ENCODE measurements at regions not wholly inside any gene's neighbourhood (a gene's known extent, or its start where the extent isn't known, plus 50 kb on each side); places are given as distances from the start of the nearest gene placed in this dataset.

DNA sequence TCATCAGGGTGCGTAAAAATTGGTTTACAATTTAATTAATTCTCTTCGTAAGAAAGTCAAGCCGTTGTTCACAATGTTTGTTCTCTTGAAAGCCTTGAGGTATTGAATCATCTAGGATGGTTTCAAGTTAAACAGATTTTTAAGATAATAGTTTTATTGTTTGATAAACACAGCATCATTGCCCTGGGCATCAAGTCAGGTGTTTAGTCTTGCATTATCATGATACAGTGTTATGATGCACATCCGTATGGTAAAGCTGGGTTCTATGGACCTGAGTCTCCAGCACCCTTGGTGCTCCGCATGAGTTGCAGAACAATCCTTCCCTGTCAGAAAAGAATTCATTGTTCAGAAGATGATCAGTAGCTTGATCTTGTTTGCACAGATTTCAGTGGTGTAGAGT, 359.5 kb downstream of the LMO4 start:
- Histone ChIP-seq H2AK5ac (ENCODE audit: low read depth, low read length) (no peak overlapping the region), H3K4me3 (ENCODE audit: low read length in 2 of 2) (no peak overlapping the region), H2BK5ac (ENCODE audit: low read length) (no peak overlapping the region), H3K9ac (ENCODE audit: low read depth, low read length, poor library complexity) (no peak overlapping the region), H3K27ac (replicated peaks; ENCODE audit: low read length) (no peak overlapping the region), H2AFZ (ENCODE audit: low read length) (no peak overlapping the region), H4K8ac (ENCODE audit: low read depth, low read length) (no peak overlapping the region), H3K23ac (ENCODE audit: low read depth, low read length, poor library complexity) (no peak overlapping the region), H2BK15ac (ENCODE audit: low read length) (no peak overlapping the region), H3K4ac (ENCODE audit: low read length) (no peak overlapping the region), H3K36me3 (replicated peaks in 1 of 2; ENCODE audit: control insufficient read depth in 2 of 2, insufficient read depth in 2 of 2, low read length in 2 of 2) (no peaks in the 10 kb centered on the region), H3K4me1 (ENCODE audit: control insufficient read depth in 2 of 2, insufficient read depth in 1 of 2, low read depth in 1 of 2, low read length in 2 of 2) (peaks cover 4 to 11% of the 10 kb centered on the region in 2 donors), H3K9me3 (replicated peaks in 1 of 2; ENCODE audit: control insufficient read depth in 2 of 2, insufficient read depth in 1 of 2, low read depth in 1 of 2, low read length in 2 of 2) (no peaks in the 10 kb centered on the region), H3K14ac (ENCODE audit: low read length) (no peak overlapping the region), H2BK120ac (ENCODE audit: low read depth, low read length) (no peak overlapping the region), H3K18ac (ENCODE audit: low read length) (no peak overlapping the region), H2BK12ac (ENCODE audit: low read length) (no peak overlapping the region), H3K27me3 (ENCODE audit: control insufficient read depth in 3 of 3, insufficient read depth in 3 of 3, low read depth in 1 of 3, low read length in 3 of 3) (no peaks in the 10 kb centered on the region), H3K79me1 (ENCODE audit: low read depth, low read length) (no peaks in the 10 kb centered on the region), H4K91ac (ENCODE audit: low read depth, low read length, poor library complexity) (no peak overlapping the region), H3K4me2 (ENCODE audit: insufficient read depth, low read length, poor library complexity, severe bottlenecking) (no peak overlapping the region)
- DNase-seq (ENCODE audit: low spot score) = no peak
- no CpG with 5 or more reads among the region's 5 CpGs for WGBS, 2 donors (ENCODE audit: extremely low coverage in 2 of 2, insufficient read length in 2 of 2, insufficient replicate concordance in 1 of 2)

- H3K23ac ChIP-seq (ENCODE audit: low read depth, low read length, poor library complexity) = no peak overlapping the region
- no peak overlapping the region for H2BK120ac ChIP-seq (ENCODE audit: low read depth, low read length)
- H3K18ac ChIP-seq (ENCODE audit: low read length) = no peak overlapping the region
- no peak overlapping the region for H2AK5ac ChIP-seq (ENCODE audit: low read depth, low read length)
- no peak overlapping the region for H3K14ac ChIP-seq (ENCODE audit: low read length)
- H3K27me3 ChIP-seq (ENCODE audit: control insufficient read depth in 3 of 3, insufficient read depth in 3 of 3, low read depth in 1 of 3, low read length in 3 of 3) = no peaks in the 10 kb centered on the region
- no peak overlapping the region for H2BK5ac ChIP-seq (ENCODE audit: low read length)
- no peak overlapping the region for H4K91ac ChIP-seq (ENCODE audit: low read depth, low read length, poor library complexity)
- no peak overlapping the region for H2BK15ac ChIP-seq (ENCODE audit: low read length)
- H2BK12ac ChIP-seq (ENCODE audit: low read length) = no peak overlapping the region
- H3K36me3 ChIP-seq (replicated peaks in 1 of 2; ENCODE audit: control insufficient read depth in 2 of 2, insufficient read depth in 2 of 2, low read length in 2 of 2) = no peaks in the 10 kb centered on the region
- no peak overlapping the region for H2AFZ ChIP-seq (ENCODE audit: low read length)
- H3K27ac ChIP-seq (replicated peaks; ENCODE audit: low read length) = no peak overlapping the region
- H3K4me1 ChIP-seq (ENCODE audit: control insufficient read depth in 2 of 2, insufficient read depth in 1 of 2, low read depth in 1 of 2, low read length in 2 of 2) = peaks cover 4 to 8% of the 10 kb centered on the region in 2 donors
- H4K8ac ChIP-seq (ENCODE audit: low read depth, low read length) = no peak overlapping the region
- no peak for DNase-seq (ENCODE audit: low spot score)
- no peaks in the 10 kb centered on the region for H3K79me1 ChIP-seq (ENCODE audit: low read depth, low read length)
- no peak overlapping the region for H3K9ac ChIP-seq (ENCODE audit: low read depth, low read length, poor library complexity)
- H3K9me3 ChIP-seq (replicated peaks in 1 of 2; ENCODE audit: control insufficient read depth in 2 of 2, insufficient read depth in 1 of 2, low read depth in 1 of 2, low read length in 2 of 2) = no peaks in the 10 kb centered on the region
- no peak overlapping the region for H3K4me2 ChIP-seq (ENCODE audit: insufficient read depth, low read length, poor library complexity, severe bottlenecking)
- H3K4me3 ChIP-seq (ENCODE audit: low read length in 2 of 2) = no peak overlapping the region
- H3K4ac ChIP-seq (ENCODE audit: low read length) = no peak overlapping the region
Measured at GRCh38 chr1:87689487-87689886, 360.8 kb downstream of the LMO4 start.

- Histone ChIP-seq H3K9me3 (replicated peaks in 1 of 2; ENCODE audit: control insufficient read depth in 2 of 2, insufficient read depth in 1 of 2, low read depth in 1 of 2, low read length in 2 of 2) (no peaks in the 10 kb centered on the region), H2AK5ac (ENCODE audit: low read depth, low read length) (no peak overlapping the region), H3K4ac (ENCODE audit: low read length) (no peak overlapping the region), H2BK12ac (ENCODE audit: low read length) (no peak overlapping the region), H4K91ac (ENCODE audit: low read depth, low read length, poor library complexity) (no peak overlapping the region), H3K79me1 (ENCODE audit: low read depth, low read length) (no peaks in the 10 kb centered on the region), H2AFZ (ENCODE audit: low read length) (no peak overlapping the region), H3K23ac (ENCODE audit: low read depth, low read length, poor library complexity) (no peak overlapping the region), H3K18ac (ENCODE audit: low read length) (no peak overlapping the region), H3K27me3 (ENCODE audit: control insufficient read depth in 3 of 3, insufficient read depth in 3 of 3, low read depth in 1 of 3, low read length in 3 of 3) (no peaks in the 10 kb centered on the region), H3K4me1 (ENCODE audit: control insufficient read depth in 2 of 2, insufficient read depth in 1 of 2, low read depth in 1 of 2, low read length in 2 of 2) (no peaks in the 10 kb centered on the region), H3K4me2 (ENCODE audit: insufficient read depth, low read length, poor library complexity, severe bottlenecking) (no peak overlapping the region), H3K9ac (ENCODE audit: low read depth, low read length, poor library complexity) (no peak overlapping the region), H2BK5ac (ENCODE audit: low read length) (no peak overlapping the region), H3K14ac (ENCODE audit: low read length) (no peak overlapping the region), H2BK120ac (ENCODE audit: low read depth, low read length) (no peak overlapping the region), H2BK15ac (ENCODE audit: low read length) (no peak overlapping the region), H4K8ac (ENCODE audit: low read depth, low read length) (no peak overlapping the region), H3K4me3 (ENCODE audit: low read length in 2 of 2) (no peak overlapping the region), H3K27ac (replicated peaks; ENCODE audit: low read length) (no peak overlapping the region), H3K36me3 (replicated peaks in 1 of 2; ENCODE audit: control insufficient read depth in 2 of 2, insufficient read depth in 2 of 2, low read length in 2 of 2) (no peaks in the 10 kb centered on the region)
- DNase-seq (ENCODE audit: low spot score) = no peak
- no CpG with 5 or more reads among the region's 2 CpGs for WGBS, 2 donors (ENCODE audit: extremely low coverage in 2 of 2, insufficient read length in 2 of 2, insufficient replicate concordance in 1 of 2)
Measured at GRCh38 chr1:87696483-87696882, 367.8 kb downstream of the LMO4 start.

DNA sequence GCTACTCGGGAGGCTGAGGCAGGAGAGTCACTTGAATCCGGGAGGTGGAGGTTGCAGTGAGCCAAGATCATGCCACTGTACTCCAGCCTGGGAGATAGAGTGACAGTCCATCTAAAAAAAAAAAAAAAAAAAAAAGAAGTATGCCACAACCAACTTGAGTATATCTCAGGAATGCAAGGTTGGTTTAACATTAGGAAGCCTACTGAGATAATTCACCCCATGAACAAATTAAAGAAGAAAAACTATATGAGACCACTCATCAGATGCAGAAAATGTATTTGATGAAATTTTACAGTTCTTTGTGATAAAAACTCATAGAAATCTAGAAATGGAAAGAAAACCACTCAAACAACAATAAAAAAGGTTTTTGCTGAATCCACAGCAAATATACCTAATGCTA, 373.8 kb downstream of the LMO4 start:
- no peak for DNase-seq (ENCODE audit: low spot score)

More for the DNA sequence above, 373.8 kb downstream of the LMO4 start:
- no peak overlapping the region for H2BK12ac ChIP-seq (ENCODE audit: low read length)
- H3K27ac ChIP-seq (replicated peaks; ENCODE audit: low read length) = no peak overlapping the region
- no peak overlapping the region for H4K8ac ChIP-seq (ENCODE audit: low read depth, low read length)
- no peaks in the 10 kb centered on the region for H3K4me1 ChIP-seq (ENCODE audit: control insufficient read depth in 2 of 2, insufficient read depth in 1 of 2, low read depth in 1 of 2, low read length in 2 of 2)
- no peak overlapping the region for H2BK5ac ChIP-seq (ENCODE audit: low read length)
- no peak overlapping the region for H2AK5ac ChIP-seq (ENCODE audit: low read depth, low read length)
- no peak overlapping the region for H2BK15ac ChIP-seq (ENCODE audit: low read length)
- no peak overlapping the region for H3K9ac ChIP-seq (ENCODE audit: low read depth, low read length, poor library complexity)
- H3K36me3 ChIP-seq (replicated peaks in 1 of 2; ENCODE audit: control insufficient read depth in 2 of 2, insufficient read depth in 2 of 2, low read length in 2 of 2) = no peaks in the 10 kb centered on the region
- no peaks in the 10 kb centered on the region for H3K79me1 ChIP-seq (ENCODE audit: low read depth, low read length)
- H3K4ac ChIP-seq (ENCODE audit: low read length) = no peak overlapping the region
- H3K23ac ChIP-seq (ENCODE audit: low read depth, low read length, poor library complexity) = no peak overlapping the region
- H3K14ac ChIP-seq (ENCODE audit: low read length) = no peak overlapping the region
- no CpG with 5 or more reads among the region's 2 CpGs for WGBS, 2 donors (ENCODE audit: extremely low coverage in 2 of 2, insufficient read length in 2 of 2, insufficient replicate concordance in 1 of 2)
- H4K91ac ChIP-seq (ENCODE audit: low read depth, low read length, poor library complexity) = no peak overlapping the region
- H2AFZ ChIP-seq (ENCODE audit: low read length) = no peak overlapping the region
- no peaks in the 10 kb centered on the region for H3K9me3 ChIP-seq (replicated peaks in 1 of 2; ENCODE audit: control insufficient read depth in 2 of 2, insufficient read depth in 1 of 2, low read depth in 1 of 2, low read length in 2 of 2)
- no peak overlapping the region for H3K4me2 ChIP-seq (ENCODE audit: insufficient read depth, low read length, poor library complexity, severe bottlenecking)
- no peak overlapping the region for H3K18ac ChIP-seq (ENCODE audit: low read length)
- H3K4me3 ChIP-seq (ENCODE audit: low read length in 2 of 2) = no peak overlapping the region
- H3K27me3 ChIP-seq (ENCODE audit: control insufficient read depth in 3 of 3, insufficient read depth in 3 of 3, low read depth in 1 of 3, low read length in 3 of 3) = no peaks in the 10 kb centered on the region
- no peak overlapping the region for H2BK120ac ChIP-seq (ENCODE audit: low read depth, low read length)
